Neural crest cell (in vitro differentiated cells): ENCODE measurements at regions not wholly inside any gene's neighbourhood (a gene's known extent, or its start where the extent isn't known, plus 50 kb on each side); places are given as distances from the start of the nearest gene placed in this dataset.
"Not testable (repeated sequence)": the region's sequence is repeated elsewhere in the genome, so short reads cannot be mapped to it uniquely, and the experiment has no call there.

Source experiments
- DNase-seq: peaks from one replicate; pipeline ENCODE4 v3.0.0; 2021; ENCODE audit warnings: low read depth, mixed read lengths, low spot score
- H3K27ac Mint-ChIP-seq: one replicate; pipeline ENCODE4 v1.8.0; 2021; ENCODE audit warnings: mild to moderate bottlenecking, mixed read lengths; ENCODE audit not compliant: unreplicated experiment
- H3K27me3 Mint-ChIP-seq: 2 replicates; pipeline ENCODE4 v1.8.0; 2021; ENCODE audit warnings: low read depth, mild to moderate bottlenecking, mixed read lengths
- H3K36me3 Mint-ChIP-seq: 2 replicates; pipeline ENCODE4 v1.8.0; 2021; ENCODE audit warnings: low read depth, mild to moderate bottlenecking, mixed read lengths
- H3K4me1 Mint-ChIP-seq: 2 replicates; pipeline ENCODE4 v1.8.0; 2021; ENCODE audit warnings: mixed read lengths
- H3K4me3 Mint-ChIP-seq: one replicate; pipeline ENCODE4 v1.8.0; 2021; ENCODE audit warnings: mild to moderate bottlenecking, mixed read lengths
- H3K9me3 Mint-ChIP-seq: 2 replicates; pipeline ENCODE4 v1.8.0; 2021; ENCODE audit warnings: mixed read lengths
- TF ChIP-seq, protein P1 (sequence below): fragments of 200-600 bp; sonication (generic); conservative IDR thresholded peaks from 2 replicates; pipeline ENCODE4 v1.5.0; 2021; ENCODE audit warnings: antibody characterized with exemption, mild to moderate bottlenecking

DNA sequence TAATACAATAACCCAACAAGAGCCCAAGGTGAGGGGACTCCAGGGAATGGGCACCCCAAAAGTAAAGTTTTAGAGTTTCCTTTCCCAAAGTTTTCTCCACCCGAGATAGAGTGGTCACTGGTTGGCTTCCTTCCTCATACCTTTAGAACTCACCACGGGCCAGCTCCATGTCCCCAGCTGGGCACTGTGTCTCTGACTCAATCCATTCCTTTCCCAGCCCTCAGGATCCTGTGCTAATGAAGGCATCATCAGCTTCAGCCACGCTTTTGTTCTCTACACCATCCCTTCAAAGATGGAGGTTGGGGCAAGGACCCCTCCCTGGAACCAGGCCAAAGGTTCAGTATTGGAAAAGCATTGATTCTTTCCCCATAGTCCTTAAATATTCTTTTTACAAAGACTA is 59.8 kb upstream of the VASH1 start:
- H3K27me3 Mint-ChIP-seq: no peaks in the 10 kb centered on the region
- no peaks in the 10 kb centered on the region for H3K9me3 Mint-ChIP-seq
- no peak for DNase-seq
- TF ChIP-seq, protein P1, sequence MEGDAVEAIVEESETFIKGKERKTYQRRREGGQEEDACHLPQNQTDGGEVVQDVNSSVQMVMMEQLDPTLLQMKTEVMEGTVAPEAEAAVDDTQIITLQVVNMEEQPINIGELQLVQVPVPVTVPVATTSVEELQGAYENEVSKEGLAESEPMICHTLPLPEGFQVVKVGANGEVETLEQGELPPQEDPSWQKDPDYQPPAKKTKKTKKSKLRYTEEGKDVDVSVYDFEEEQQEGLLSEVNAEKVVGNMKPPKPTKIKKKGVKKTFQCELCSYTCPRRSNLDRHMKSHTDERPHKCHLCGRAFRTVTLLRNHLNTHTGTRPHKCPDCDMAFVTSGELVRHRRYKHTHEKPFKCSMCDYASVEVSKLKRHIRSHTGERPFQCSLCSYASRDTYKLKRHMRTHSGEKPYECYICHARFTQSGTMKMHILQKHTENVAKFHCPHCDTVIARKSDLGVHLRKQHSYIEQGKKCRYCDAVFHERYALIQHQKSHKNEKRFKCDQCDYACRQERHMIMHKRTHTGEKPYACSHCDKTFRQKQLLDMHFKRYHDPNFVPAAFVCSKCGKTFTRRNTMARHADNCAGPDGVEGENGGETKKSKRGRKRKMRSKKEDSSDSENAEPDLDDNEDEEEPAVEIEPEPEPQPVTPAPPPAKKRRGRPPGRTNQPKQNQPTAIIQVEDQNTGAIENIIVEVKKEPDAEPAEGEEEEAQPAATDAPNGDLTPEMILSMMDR: no peak
- no peak overlapping the region for H3K27ac Mint-ChIP-seq
- H3K36me3 Mint-ChIP-seq: no peaks in the 10 kb centered on the region
- H3K4me1 Mint-ChIP-seq: peaks cover 4% of the 10 kb centered on the region
- H3K4me3 Mint-ChIP-seq: no peak overlapping the region

DNA sequence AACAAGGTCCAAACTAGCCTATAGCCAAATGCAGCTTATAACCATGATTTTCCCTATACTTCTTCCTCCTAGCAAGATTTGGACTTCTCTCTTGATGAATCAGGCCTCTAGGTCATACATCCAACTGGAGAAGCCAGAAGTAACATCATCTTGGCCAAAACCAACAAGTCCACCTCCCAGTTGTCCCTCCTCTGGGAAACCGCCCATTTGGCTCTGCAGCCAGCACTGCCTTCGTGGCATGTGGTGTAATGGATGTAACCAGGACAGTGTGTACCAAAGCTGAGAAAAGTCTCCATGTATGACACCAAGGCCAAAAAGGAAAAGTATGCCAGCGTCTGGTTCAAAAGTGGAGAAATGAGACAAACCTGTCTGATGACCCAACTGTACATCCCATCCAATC is 59.3 kb upstream of the VASH1 start:
- H3K27me3 Mint-ChIP-seq: no peaks in the 10 kb centered on the region

DNA sequence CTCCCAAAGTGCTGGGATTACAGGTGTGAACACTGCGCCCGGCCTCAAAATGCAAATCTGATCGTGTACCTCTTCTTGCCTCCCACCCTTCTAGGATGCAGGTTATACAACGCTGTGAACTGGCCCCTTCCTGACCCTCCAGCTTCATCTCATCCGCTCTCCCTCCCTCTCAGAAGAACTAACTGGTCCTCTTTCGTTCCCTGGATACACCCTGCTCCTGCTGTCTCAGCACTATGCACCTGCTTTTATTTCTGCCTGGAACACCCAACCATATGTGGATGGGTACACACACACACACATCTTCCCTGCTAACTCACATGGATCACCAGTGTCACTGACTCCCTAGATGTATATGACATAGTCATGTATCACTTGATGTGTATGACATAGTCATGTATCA is 56.1 kb upstream of the VASH1 start:
- H3K36me3 Mint-ChIP-seq: no peaks in the 10 kb centered on the region
- DNase-seq: no peak
- H3K4me1 Mint-ChIP-seq: peaks cover 8% of the 10 kb centered on the region
- no peak overlapping the region for H3K4me3 Mint-ChIP-seq
- H3K9me3 Mint-ChIP-seq: no peaks in the 10 kb centered on the region
- H3K27ac Mint-ChIP-seq: no peak overlapping the region
- no peaks in the 10 kb centered on the region for H3K27me3 Mint-ChIP-seq
- TF ChIP-seq, protein P1: no peak

More for the DNA sequence above, 59.3 kb upstream of the VASH1 start:
- no peak for DNase-seq
- Mint-ChIP-seq H3K27ac (no peak overlapping the region), H3K4me3 (no peak overlapping the region), H3K9me3 (no peaks in the 10 kb centered on the region), H3K36me3 (no peaks in the 10 kb centered on the region), H3K4me1 (peaks cover 4% of the 10 kb centered on the region)
- TF ChIP-seq, protein P1: no peak

DNA sequence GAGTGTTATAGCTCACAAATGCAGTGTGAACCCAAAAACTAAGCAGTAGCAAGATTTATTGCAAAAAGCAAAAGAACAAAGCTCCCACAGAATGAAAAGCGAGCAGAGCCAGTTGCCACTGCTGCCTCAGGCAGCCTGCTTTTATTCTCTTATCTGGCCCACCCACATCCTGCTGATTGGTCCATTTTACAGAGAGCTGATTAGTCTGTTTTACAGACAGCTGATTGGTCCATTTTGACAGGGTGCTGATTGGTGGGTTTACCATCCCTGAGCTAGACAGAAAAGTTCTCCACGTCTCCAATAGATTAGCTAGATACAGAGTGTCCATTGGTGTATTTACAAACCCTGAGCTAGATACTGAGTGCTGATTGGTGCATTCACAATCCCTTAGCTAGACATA is 55.1 kb upstream of the VASH1 start:
- not testable (repeated sequence) for DNase-seq, H3K27me3 Mint-ChIP-seq, H3K27ac Mint-ChIP-seq, H3K4me3 Mint-ChIP-seq, H3K36me3 Mint-ChIP-seq, H3K9me3 Mint-ChIP-seq
- H3K4me1 Mint-ChIP-seq: peaks cover 16% of the 10 kb centered on the region

DNA sequence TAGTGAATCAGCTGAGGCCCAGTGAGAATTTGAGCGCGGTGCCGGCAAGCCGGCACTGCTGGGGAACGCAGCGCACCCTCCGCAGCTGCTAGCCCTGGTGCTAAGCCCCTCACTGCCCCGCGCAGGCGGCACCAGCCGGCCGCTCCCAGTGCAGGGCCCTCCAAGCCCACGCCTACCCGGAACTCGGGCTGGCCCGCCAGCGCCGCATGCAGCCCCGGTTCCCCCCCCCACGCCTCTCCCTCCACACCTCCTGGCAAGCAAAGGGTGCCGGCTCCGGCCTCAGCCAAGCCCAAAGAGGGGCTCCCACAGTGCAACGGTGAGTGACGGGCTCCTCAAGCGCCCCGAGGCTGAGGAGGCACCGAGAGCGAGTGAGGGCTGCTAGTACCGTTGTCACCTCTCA is 54.5 kb upstream of the VASH1 start:
- H3K4me3 Mint-ChIP-seq: no peak overlapping the region
- H3K27me3 Mint-ChIP-seq: no peaks in the 10 kb centered on the region
- no peaks in the 10 kb centered on the region for H3K36me3 Mint-ChIP-seq
- TF ChIP-seq, protein P1: no peak
- H3K27ac Mint-ChIP-seq: no peak overlapping the region
- no peaks in the 10 kb centered on the region for H3K9me3 Mint-ChIP-seq
- no peak for DNase-seq
- peaks cover 16% of the 10 kb centered on the region for H3K4me1 Mint-ChIP-seq

DNA sequence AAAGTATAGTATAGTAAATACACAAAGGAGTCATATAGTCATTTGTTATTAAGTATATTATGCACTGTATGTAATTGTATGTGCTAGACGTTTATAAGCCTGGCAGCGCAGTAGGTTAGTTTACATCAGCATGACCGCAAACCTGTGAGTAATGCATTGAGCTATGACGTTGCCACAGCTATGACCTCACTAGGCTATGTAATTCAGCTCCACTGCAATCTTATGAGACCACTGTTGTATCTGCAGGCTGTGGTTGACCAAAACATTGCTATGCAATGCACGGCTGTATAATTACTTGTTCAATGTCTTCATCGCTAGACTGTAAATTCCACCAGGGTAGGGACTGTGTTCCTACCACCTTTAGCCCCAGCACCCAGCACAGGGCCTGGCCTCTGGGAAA is 53.2 kb upstream of the VASH1 start:
- Mint-ChIP-seq H3K36me3 (no peaks in the 10 kb centered on the region), H3K4me3 (no peak overlapping the region), H3K4me1 (peaks cover 18% of the 10 kb centered on the region), H3K9me3 (no peaks in the 10 kb centered on the region), H3K27me3 (no peaks in the 10 kb centered on the region), H3K27ac (no peak overlapping the region)
- DNase-seq: no peak
- TF ChIP-seq, protein P1: no peak
